Transverse colon (tissue), 1 donor: ENCODE measurements at regions not wholly inside any gene's neighbourhood (a gene's known extent, or its start where the extent isn't known, plus 50 kb on each side); places are given as distances from the start of the nearest gene placed in this dataset.

Experiments used
- EP300 ChIP-seq: sonication (generic); formaldehyde crosslinking; IDR thresholded peaks from one replicate; pipeline ENCODE4 v1.6.1; 2017; ENCODE audit warnings: antibody characterized with exemption, low read depth
- POLR2A ChIP-seq: fragments of 450-650 bp; IDR thresholded peaks from one replicate; pipeline ENCODE4 v1.6.1; 2016; ENCODE audit warnings: antibody characterized with exemption, mild to moderate bottlenecking, moderate library complexity

DNA sequence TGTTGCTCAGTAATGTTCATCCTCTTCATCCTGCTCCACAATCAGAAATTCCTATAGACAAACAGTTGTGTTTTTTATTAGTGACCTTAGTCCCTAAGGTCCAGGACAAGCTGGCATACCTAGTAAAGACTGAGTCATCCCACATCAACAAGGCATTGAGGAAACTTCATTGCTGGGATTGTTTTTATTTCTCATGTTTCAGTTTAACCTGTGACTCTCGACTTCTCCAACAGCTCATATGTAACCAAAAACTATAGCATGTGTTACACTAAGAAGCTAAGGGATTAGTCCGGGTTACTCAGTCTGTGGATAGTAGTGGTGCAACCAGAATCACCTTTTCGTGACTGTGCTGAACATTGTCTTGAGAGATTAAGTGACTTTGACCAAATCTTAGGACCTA lies 292.1 kb downstream of the RDH14 start:
- TF ChIP-seq POLR2A (no peak), EP300 (no peak)
